ENCODE measurements at regions not wholly inside any gene's neighbourhood (a gene's known extent, or its start where the extent isn't known, plus 50 kb on each side); places are given as distances from the start of the nearest gene placed in this dataset.

- intact Hi-C loops (cut with DNase I, micrococcal nuclease), result no loop called here
- no peaks in the 10 kb centered on the region for H3K36me3 ChIP-seq (ENCODE audit: low read depth)
- TF ChIP-seq CTCF (IDR thresholded peaks at IDR 0.05), result no peak
These were observed 365.8 kb upstream of the SEMA6D start for GRCh38 chr15:47351501-47351900.

DNA sequence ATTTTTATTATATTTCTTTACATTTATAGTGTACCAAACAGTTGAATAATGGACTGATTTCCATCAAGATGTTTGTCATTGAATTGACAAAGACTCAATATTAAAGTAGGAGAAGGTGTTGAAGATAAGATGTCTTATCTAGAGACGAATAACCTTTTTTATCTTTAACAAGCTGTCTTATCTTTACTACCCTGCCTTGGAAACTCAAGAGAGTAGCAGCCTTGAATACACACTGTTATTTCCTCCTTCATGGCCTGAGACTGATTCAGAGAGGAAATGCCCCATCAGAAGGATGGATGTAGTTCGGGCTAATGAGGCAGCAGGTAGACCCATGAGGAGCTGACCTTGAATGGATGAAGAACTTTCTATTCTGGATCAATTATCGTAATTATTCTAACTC is 365.1 kb upstream of the SEMA6D start:
- peak in 1 of 3 donors; percentile 4 for DNase-seq
- no peak for TF ChIP-seq CTCF (IDR thresholded peaks at IDR 0.05)
- peak; percentile 83 for ATAC-seq
- Histone ChIP-seq H3K4me3 (no peak overlapping the region), H3K9me3 (no peaks in the 10 kb centered on the region), H3K4me1 (ENCODE audit: low read depth) (no peaks in the 10 kb centered on the region), H3K36me3 (ENCODE audit: low read depth) (no peaks in the 10 kb centered on the region)
- intact Hi-C loops (cut with DNase I, micrococcal nuclease), result no loop called here

More at GRCh38 chr15:47351501-47351900, 365.8 kb upstream of the SEMA6D start:
- Histone ChIP-seq H3K4me3 (no peak overlapping the region), H3K4me1 (ENCODE audit: low read depth) (no peaks in the 10 kb centered on the region), H3K9me3 (no peaks in the 10 kb centered on the region)
- DNase-seq (no peak), ATAC-seq (peak; percentile 43)

DNA sequence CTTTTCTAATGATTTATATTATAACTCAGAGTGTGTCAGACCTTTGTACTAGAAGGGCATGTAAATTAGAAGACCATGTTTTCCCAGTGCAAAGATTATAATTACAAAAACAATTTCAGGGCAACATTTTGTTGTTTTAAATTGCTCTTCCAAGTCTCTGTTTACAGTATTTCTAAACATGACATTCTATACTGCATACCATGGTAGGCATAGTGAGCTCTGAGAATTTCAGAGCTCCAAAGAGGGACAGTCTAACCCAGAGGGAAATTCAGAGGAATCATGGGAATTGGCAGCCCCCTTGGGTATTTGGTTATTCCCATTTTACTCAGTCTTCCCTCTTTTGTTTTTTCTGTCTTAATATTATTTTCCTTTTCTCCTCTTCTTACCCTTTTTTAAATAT is 361.5 kb upstream of the SEMA6D start:
- intact Hi-C loops (cut with DNase I, micrococcal nuclease), result no loop called here
- Histone ChIP-seq H3K4me3 (no peak overlapping the region), H3K36me3 (ENCODE audit: low read depth) (no peaks in the 10 kb centered on the region), H3K9me3 (no peaks in the 10 kb centered on the region), H3K4me1 (ENCODE audit: low read depth) (no peaks in the 10 kb centered on the region)
- no peak for DNase-seq
- ATAC-seq, result no peak
- no peak for TF ChIP-seq CTCF (IDR thresholded peaks at IDR 0.05)

DNA sequence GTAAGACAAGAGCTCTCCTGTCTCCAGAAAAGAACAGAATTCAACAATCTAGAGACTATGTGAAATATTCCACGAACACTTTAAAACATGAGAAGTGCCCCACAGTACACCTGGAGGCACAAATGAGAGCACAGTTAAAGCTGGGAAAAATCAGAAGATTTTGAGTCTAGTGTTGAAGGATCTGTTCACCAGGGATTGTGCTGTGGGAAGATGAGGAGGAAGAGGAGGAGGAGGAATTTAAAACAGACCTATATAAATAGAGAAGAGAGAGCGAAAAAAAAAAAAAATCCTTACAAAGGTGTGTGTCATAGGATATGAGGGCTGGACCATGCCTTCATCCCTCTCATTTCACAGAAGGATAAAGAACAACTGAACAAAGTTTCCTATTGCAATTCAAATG is 361.0 kb upstream of the SEMA6D start:
- TF ChIP-seq CTCF (IDR thresholded peaks at IDR 0.05), result no peak
- no peak for DNase-seq
- H3K36me3 ChIP-seq (ENCODE audit: low read depth), result no peaks in the 10 kb centered on the region
- no peaks in the 10 kb centered on the region for H3K9me3 ChIP-seq
- no peak overlapping the region for H3K4me3 ChIP-seq
- no peaks in the 10 kb centered on the region for H3K4me1 ChIP-seq (ENCODE audit: low read depth)
- ATAC-seq, result no peak
- intact Hi-C loops (cut with DNase I, micrococcal nuclease), result no loop called here

DNA sequence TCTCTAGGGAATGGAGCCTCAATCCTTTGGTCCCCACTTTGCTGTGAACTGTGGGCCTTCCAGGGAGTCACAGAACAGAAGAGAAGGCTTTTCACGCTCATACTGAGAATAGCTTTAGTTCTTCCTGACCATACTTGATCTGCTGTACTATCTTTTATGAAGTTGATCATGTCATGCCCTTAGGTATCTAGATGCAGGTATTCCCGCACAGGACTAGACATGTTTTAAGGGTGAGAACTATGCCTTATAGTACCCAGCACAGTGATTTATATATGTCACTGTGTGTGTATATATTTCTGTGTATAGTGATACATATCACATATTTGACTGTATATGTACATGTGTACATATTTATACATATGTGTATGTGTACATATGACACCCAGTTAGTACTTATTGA is 358.4 kb upstream of the SEMA6D start:
- intact Hi-C loops (cut with DNase I, micrococcal nuclease), result no loop called here
- no peaks in the 10 kb centered on the region for H3K36me3 ChIP-seq (ENCODE audit: low read depth)
- ATAC-seq (no peak), DNase-seq (no peak)
- H3K4me3 ChIP-seq, result no peak overlapping the region
- no peak for TF ChIP-seq CTCF (IDR thresholded peaks at IDR 0.05)
- no peaks in the 10 kb centered on the region for H3K4me1 ChIP-seq (ENCODE audit: low read depth)
- H3K9me3 ChIP-seq, result no peaks in the 10 kb centered on the region

- no peaks in the 10 kb centered on the region for H3K36me3 ChIP-seq (ENCODE audit: low read depth)
- ATAC-seq (no peak), DNase-seq (no peak)
- no peak for TF ChIP-seq CTCF (IDR thresholded peaks at IDR 0.05)
- intact Hi-C loops (cut with DNase I, micrococcal nuclease), result no loop called here
- no peak overlapping the region for H3K4me3 ChIP-seq
- H3K9me3 ChIP-seq, result no peaks in the 10 kb centered on the region
- no peaks in the 10 kb centered on the region for H3K4me1 ChIP-seq (ENCODE audit: low read depth)
These were observed 357.0 kb upstream of the SEMA6D start for GRCh38 chr15:47360305-47360704.
